HCT116 (cell line): ENCODE measurements at regions not wholly inside any gene's neighbourhood (a gene's known extent, or its start where the extent isn't known, plus 50 kb on each side); places are given as distances from the start of the nearest gene placed in this dataset.

Experiments used
- ATAC-seq: fragments of 200-7000 bp; cut with Tn5 transposase; 2 replicates; pipeline ENCODE4 v1.9.1; 2020; ENCODE audit warnings: mild to moderate bottlenecking, moderate library complexity
- BruUV-seq: library from RNA; stranded (reverse); fragments of 400-500 nt; replicated peaks from 2 replicates; lab custom pipeline; 2021; lab: Mats Ljungman, UMichigan
- CTCF ChIA-PET: fragments of 300-600 bp; sonication (Branson Sonifier 250); formaldehyde crosslinking; loops from one replicate; lab custom pipeline; 2021; ENCODE audit warnings: antibody characterized with exemption; lab: Charles Lee
- POLR2A ChIA-PET: fragments of 300-600, 350-600 bp; sonication (Branson Sonifier 250); formaldehyde crosslinking; loops from one replicate; lab custom pipeline; 2021; ENCODE audit warnings: antibody characterized with exemption; lab: Charles Lee
- RAD21 ChIA-PET, 2 experiments: fragments of 300-600 bp; sonication (Branson Sonifier 250); formaldehyde crosslinking; loops; one replicate each; lab custom pipeline; 2023; ENCODE audit warnings: low total read pairs in 2 of 2; ENCODE audit not compliant: uncharacterized antibody in 2 of 2, unreplicated experiment in 2 of 2, low non-redundant PET in 1 of 2; lab: Charles Lee
- DNase-seq: peaks from one replicate; pipeline ENCODE4 v3.0.0-alpha.2; 2010; ENCODE audit warnings: low read depth, low spot score
- H2AFZ ChIP-seq: fragments of 200-600 bp; shearing (Covaris generic), sonication (generic); 2 replicates; pipeline ENCODE4 v1.6.1; 2017; ENCODE audit warnings: low read depth, mixed run types, mixed read lengths, antibody characterized with exemption, low read length; ENCODE audit not compliant: poor library complexity, severe bottlenecking
- H3K27ac ChIP-seq: 2 replicates; pipeline ENCODE4 v1.5.1; 2012; ENCODE audit warnings: low read depth, low read length
- H3K27me3 ChIP-seq: fragments of 200-600 bp; sonication (generic); 2 replicates; pipeline ENCODE4 v1.6.1; 2016; ENCODE audit warnings: mixed run types, low read length, mixed read lengths; ENCODE audit not compliant: insufficient read depth
- H3K36me3 ChIP-seq, 2 experiments: fragments of 200-500 bp in 1 of 2; fragments of 200-600 bp in 1 of 2; sonication (Bioruptor generic) in 1 of 2; sonication (generic) in 1 of 2; 2 replicates each; pipeline versions ENCODE4 v1.5.1 to v1.6.1; 2014 to 2016; ENCODE audit warnings: low read length in 2 of 2, inconsistent platforms in 1 of 2, mixed read lengths in 1 of 2, mixed run types in 1 of 2; ENCODE audit not compliant: insufficient read depth in 2 of 2, control insufficient read depth in 1 of 2
- H3K4me1 ChIP-seq, 2 experiments: fragments of 200-600 bp in 1 of 2; sonication (generic) in 1 of 2; 2 replicates each; pipeline versions ENCODE4 v1.5.1 to v1.6.1; 2012 to 2017; ENCODE audit warnings: low read length in 2 of 2, inconsistent platforms in 1 of 2, mild to moderate bottlenecking in 1 of 2, mixed read lengths in 1 of 2, mixed run types in 1 of 2, moderate library complexity in 1 of 2; ENCODE audit not compliant: insufficient read depth in 2 of 2, control insufficient read depth in 1 of 2
- H3K4me2 ChIP-seq: fragments of 200-600 bp; sonication (generic); 2 replicates; pipeline ENCODE4 v1.6.1; 2017; ENCODE audit warnings: mixed run types, low read length, mixed read lengths
- H3K4me3 ChIP-seq, 2 experiments: fragments of 200-600 bp in 1 of 2; sonication (generic) in 1 of 2; replicated peaks in 1 of 2; 2 replicates each; pipeline ENCODE4 v1.5.1; 2011 to 2016; ENCODE audit warnings: low read length in 2 of 2, control low read depth in 1 of 2, low read depth in 1 of 2, mild to moderate bottlenecking in 1 of 2, mixed read lengths in 1 of 2, mixed run types in 1 of 2
- H3K79me2 ChIP-seq: fragments of 200-600 bp; sonication (generic); 2 replicates; pipeline ENCODE4 v1.6.1; 2017; ENCODE audit warnings: mild to moderate bottlenecking, mixed run types, low read length, moderate library complexity, mixed read lengths; ENCODE audit not compliant: insufficient read depth
- H3K9ac ChIP-seq: fragments of 200-600 bp; sonication (generic); 2 replicates; pipeline ENCODE4 v1.6.1; 2016; ENCODE audit warnings: low read length, mixed read lengths
- H3K9me2 ChIP-seq: fragments of 200-600 bp; sonication (generic), shearing (Covaris generic); 2 replicates; pipeline ENCODE4 v1.6.1; 2017; ENCODE audit warnings: mixed run types, mild to moderate bottlenecking, moderate library complexity; ENCODE audit not compliant: insufficient read depth
- H3K9me3 ChIP-seq, 2 experiments: fragments of 200-500 bp in 1 of 2; fragments of 200-600 bp in 1 of 2; sonication (Bioruptor generic) in 1 of 2; sonication (generic) in 1 of 2; 2 replicates each; pipeline ENCODE4 v1.6.1; 2014 to 2017; ENCODE audit warnings: low read length in 2 of 2, mixed read lengths in 2 of 2, inconsistent platforms in 1 of 2, low read depth in 1 of 2, mild to moderate bottlenecking in 1 of 2, mixed run types in 1 of 2, moderate library complexity in 1 of 2; ENCODE audit not compliant: control insufficient read depth in 1 of 2, insufficient read depth in 1 of 2
- H4K20me1 ChIP-seq: fragments of 200-600 bp; sonication (generic), shearing (Covaris generic); 2 replicates; pipeline ENCODE4 v1.6.1; 2017; ENCODE audit warnings: mixed run types, mild to moderate bottlenecking, moderate library complexity; ENCODE audit not compliant: insufficient read depth
- CBX3 ChIP-seq: IDR thresholded peaks from 2 replicates; pipeline ENCODE4 v1.6.1; 2012; ENCODE audit warnings: low read depth
- CEBPB ChIP-seq: IDR thresholded peaks from 2 replicates; pipeline ENCODE4 v1.6.1; 2012; ENCODE audit warnings: low read depth
- ELF1 ChIP-seq: IDR thresholded peaks from 2 replicates; pipeline ENCODE4 v1.6.1; 2012; ENCODE audit warnings: low read depth, borderline replicate concordance
- EZH2 ChIP-seq: fragments of 200-600 bp; sonication (generic); IDR thresholded peaks from 2 replicates; pipeline ENCODE4 v1.6.1; 2017; ENCODE audit warnings: antibody characterized with exemption, mixed run types
- JUND ChIP-seq: IDR thresholded peaks from 2 replicates; pipeline ENCODE4 v1.6.1; 2012
- POLR2A ChIP-seq: IDR thresholded peaks from 2 replicates; pipeline ENCODE4 v1.7.0; 2011; ENCODE audit warnings: borderline replicate concordance; ENCODE audit not compliant: insufficient read depth, insufficient read length; ENCODE audit errors: extremely low read depth
- RAD21 ChIP-seq: IDR thresholded peaks from 2 replicates; pipeline ENCODE4 v1.6.1; 2012; ENCODE audit warnings: low read depth, mild to moderate bottlenecking
- SIN3A ChIP-seq: IDR thresholded peaks from 2 replicates; pipeline ENCODE4 v1.6.1; 2012; ENCODE audit warnings: low read depth
- SP1 ChIP-seq: IDR thresholded peaks from 2 replicates; pipeline ENCODE4 v1.6.1; 2012; ENCODE audit warnings: low read depth
- TCF7L2 ChIP-seq: IDR thresholded peaks from 2 replicates; pipeline ENCODE4 v1.7.0; 2011; ENCODE audit warnings: borderline replicate concordance, inconsistent platforms; ENCODE audit not compliant: insufficient read depth, insufficient read length; ENCODE audit errors: extremely low read depth
- YY1 ChIP-seq: IDR thresholded peaks from 2 replicates; pipeline ENCODE4 v1.6.1; 2011; ENCODE audit warnings: low read length, low read depth, moderate library complexity, mild to moderate bottlenecking; ENCODE audit not compliant: insufficient replicate concordance; ENCODE audit errors: extremely low read depth
- ZFX ChIP-seq: fragments of 450-650 bp; IDR thresholded peaks from 2 replicates; pipeline ENCODE4 v1.6.1; 2017
- intact Hi-C: fragments of 100-400 bp; cut with micrococcal nuclease; formaldehyde crosslinking; loops from 2 replicates; pipeline ENCODE4 v1.10.0; 2022
- TF ChIP-seq, protein P1 (sequence below): IDR thresholded peaks from 2 replicates; pipeline ENCODE4 v1.6.1; 2012; ENCODE audit warnings: low read depth
- TF ChIP-seq, protein P2 (sequence below): IDR thresholded peaks from 2 replicates; pipeline ENCODE4 v1.6.1; 2011; ENCODE audit warnings: mild to moderate bottlenecking, low read length, moderate library complexity; ENCODE audit not compliant: insufficient replicate concordance; ENCODE audit errors: extremely low read depth

DNA sequence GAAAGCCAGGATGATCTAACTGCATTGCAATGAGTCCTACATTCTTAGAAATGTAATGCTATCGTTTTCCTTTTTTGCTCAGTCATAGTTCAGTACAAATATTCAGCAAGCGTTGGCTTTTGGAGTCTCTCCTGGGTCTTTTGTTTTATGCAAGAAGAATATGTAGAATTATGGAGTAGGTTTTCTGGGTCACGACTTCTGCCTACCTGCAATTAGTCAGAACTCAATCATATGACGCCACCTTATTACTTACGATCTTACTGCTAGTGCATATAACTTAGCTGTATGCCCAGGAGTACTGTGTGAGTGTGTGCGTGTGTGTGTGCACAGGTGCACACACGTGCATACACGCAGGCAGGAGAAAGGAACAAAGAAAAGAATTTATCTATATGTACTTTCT is 640.2 kb downstream of the STK39 start:
- Histone ChIP-seq H3K9me3 (no peaks in the 10 kb centered on the region), H2AFZ (no peak overlapping the region), H3K4me1 (no peaks in the 10 kb centered on the region), H3K27me3 (no peaks in the 10 kb centered on the region), H3K9ac (no peak overlapping the region), H3K79me2 (no peaks in the 10 kb centered on the region), H3K4me3 (no peak overlapping the region), H3K27ac (no peak overlapping the region), H3K4me2 (no peak overlapping the region)
- ChIA-PET POLR2A (no interaction called here), CTCF (no interaction called here), RAD21 (no interaction called here)
- ATAC-seq, result no peak
- intact Hi-C loops, result no loop called here
- TF ChIP-seq CBX3, result no peak
- no peak for TF ChIP-seq JUND
- TF ChIP-seq TCF7L2, result no peak
- TF ChIP-seq SIN3A, result no peak
- no peak for TF ChIP-seq SP1
- TF ChIP-seq CEBPB, result no peak
- TF ChIP-seq YY1, result no peak
- no peak for TF ChIP-seq ZFX
- TF ChIP-seq, protein P1, sequence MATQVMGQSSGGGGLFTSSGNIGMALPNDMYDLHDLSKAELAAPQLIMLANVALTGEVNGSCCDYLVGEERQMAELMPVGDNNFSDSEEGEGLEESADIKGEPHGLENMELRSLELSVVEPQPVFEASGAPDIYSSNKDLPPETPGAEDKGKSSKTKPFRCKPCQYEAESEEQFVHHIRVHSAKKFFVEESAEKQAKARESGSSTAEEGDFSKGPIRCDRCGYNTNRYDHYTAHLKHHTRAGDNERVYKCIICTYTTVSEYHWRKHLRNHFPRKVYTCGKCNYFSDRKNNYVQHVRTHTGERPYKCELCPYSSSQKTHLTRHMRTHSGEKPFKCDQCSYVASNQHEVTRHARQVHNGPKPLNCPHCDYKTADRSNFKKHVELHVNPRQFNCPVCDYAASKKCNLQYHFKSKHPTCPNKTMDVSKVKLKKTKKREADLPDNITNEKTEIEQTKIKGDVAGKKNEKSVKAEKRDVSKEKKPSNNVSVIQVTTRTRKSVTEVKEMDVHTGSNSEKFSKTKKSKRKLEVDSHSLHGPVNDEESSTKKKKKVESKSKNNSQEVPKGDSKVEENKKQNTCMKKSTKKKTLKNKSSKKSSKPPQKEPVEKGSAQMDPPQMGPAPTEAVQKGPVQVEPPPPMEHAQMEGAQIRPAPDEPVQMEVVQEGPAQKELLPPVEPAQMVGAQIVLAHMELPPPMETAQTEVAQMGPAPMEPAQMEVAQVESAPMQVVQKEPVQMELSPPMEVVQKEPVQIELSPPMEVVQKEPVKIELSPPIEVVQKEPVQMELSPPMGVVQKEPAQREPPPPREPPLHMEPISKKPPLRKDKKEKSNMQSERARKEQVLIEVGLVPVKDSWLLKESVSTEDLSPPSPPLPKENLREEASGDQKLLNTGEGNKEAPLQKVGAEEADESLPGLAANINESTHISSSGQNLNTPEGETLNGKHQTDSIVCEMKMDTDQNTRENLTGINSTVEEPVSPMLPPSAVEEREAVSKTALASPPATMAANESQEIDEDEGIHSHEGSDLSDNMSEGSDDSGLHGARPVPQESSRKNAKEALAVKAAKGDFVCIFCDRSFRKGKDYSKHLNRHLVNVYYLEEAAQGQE, result no peak
- TF ChIP-seq, protein P2, sequence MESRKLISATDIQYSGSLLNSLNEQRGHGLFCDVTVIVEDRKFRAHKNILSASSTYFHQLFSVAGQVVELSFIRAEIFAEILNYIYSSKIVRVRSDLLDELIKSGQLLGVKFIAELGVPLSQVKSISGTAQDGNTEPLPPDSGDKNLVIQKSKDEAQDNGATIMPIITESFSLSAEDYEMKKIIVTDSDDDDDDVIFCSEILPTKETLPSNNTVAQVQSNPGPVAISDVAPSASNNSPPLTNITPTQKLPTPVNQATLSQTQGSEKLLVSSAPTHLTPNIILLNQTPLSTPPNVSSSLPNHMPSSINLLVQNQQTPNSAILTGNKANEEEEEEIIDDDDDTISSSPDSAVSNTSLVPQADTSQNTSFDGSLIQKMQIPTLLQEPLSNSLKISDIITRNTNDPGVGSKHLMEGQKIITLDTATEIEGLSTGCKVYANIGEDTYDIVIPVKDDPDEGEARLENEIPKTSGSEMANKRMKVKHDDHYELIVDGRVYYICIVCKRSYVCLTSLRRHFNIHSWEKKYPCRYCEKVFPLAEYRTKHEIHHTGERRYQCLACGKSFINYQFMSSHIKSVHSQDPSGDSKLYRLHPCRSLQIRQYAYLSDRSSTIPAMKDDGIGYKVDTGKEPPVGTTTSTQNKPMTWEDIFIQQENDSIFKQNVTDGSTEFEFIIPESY, result no peak
- no peak for TF ChIP-seq RAD21
- TF ChIP-seq ELF1, result no peak
- no peak for TF ChIP-seq EZH2
- TF ChIP-seq POLR2A, result no peak
- TF ChIP-seq, all 23 proteins: peak for 0
- BruUV-seq, result no TSS peak
- H4K20me1 ChIP-seq, result no peaks in the 10 kb centered on the region
- no peaks in the 10 kb centered on the region for H3K9me2 ChIP-seq
- H3K36me3 ChIP-seq, result no peaks in the 10 kb centered on the region
- no peak for DNase-seq
